SU-DHL-6 (cell line): ENCODE measurements at regions not wholly inside any gene's neighbourhood (a gene's known extent, or its start where the extent isn't known, plus 50 kb on each side); places are given as distances from the start of the nearest gene placed in this dataset.

Experiments
- EZH2phosphoT487 ChIP-seq: fragments of 200-600 bp; sonication (generic), shearing (Covaris generic); conservative IDR thresholded peaks from 2 replicates; pipeline ENCODE4 v1.6.1; 2018; ENCODE audit warnings: mild to moderate bottlenecking, antibody characterized with exemption, low read length, moderate library complexity, mixed read lengths
- TF ChIP-seq, protein P1 (sequence below): fragments of 200-600 bp; sonication (generic); IDR thresholded peaks from one replicate; pipeline ENCODE4 v1.5.1; 2017; ENCODE audit warnings: antibody characterized with exemption, mild to moderate bottlenecking, low read length, moderate library complexity; ENCODE audit not compliant: insufficient read depth, poor library complexity, severe bottlenecking

DNA sequence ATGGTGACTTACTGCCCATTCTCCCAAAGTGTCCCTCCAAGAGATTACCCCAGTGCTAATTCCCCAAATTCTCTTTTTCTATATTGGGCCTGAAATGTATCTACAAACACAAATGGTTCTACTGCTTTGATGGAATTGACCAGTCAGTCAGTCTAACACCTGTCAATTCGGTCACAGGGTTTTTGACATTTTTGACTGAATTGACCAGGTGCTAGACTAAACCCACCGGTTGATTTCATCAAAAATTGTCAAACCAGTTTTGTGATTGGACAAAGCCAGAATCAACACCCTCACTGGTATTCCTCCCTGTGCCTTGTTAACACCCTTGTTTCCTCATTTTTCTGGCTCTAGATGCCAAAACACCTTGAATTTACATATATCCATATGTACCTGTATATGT is 398.4 kb upstream of the NR2F2 start:
- TF ChIP-seq, protein P1, sequence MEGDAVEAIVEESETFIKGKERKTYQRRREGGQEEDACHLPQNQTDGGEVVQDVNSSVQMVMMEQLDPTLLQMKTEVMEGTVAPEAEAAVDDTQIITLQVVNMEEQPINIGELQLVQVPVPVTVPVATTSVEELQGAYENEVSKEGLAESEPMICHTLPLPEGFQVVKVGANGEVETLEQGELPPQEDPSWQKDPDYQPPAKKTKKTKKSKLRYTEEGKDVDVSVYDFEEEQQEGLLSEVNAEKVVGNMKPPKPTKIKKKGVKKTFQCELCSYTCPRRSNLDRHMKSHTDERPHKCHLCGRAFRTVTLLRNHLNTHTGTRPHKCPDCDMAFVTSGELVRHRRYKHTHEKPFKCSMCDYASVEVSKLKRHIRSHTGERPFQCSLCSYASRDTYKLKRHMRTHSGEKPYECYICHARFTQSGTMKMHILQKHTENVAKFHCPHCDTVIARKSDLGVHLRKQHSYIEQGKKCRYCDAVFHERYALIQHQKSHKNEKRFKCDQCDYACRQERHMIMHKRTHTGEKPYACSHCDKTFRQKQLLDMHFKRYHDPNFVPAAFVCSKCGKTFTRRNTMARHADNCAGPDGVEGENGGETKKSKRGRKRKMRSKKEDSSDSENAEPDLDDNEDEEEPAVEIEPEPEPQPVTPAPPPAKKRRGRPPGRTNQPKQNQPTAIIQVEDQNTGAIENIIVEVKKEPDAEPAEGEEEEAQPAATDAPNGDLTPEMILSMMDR, result no peak
- no peak for TF ChIP-seq EZH2phosphoT487
